MM.1S (cell line): ENCODE measurements at regions not wholly inside any gene's neighbourhood (a gene's known extent, or its start where the extent isn't known, plus 50 kb on each side); places are given as distances from the start of the nearest gene placed in this dataset.

Experiments
- EZH2phosphoT487 ChIP-seq: fragments of 300-600 bp; sonication (generic); IDR thresholded peaks from 2 replicates; pipeline ENCODE4 v1.6.1; 2018; ENCODE audit warnings: antibody characterized with exemption, low read length
- TF ChIP-seq, protein P1 (sequence below): fragments of 300-600 bp; sonication (generic); IDR thresholded peaks from 2 replicates; pipeline ENCODE4 v1.5.1; 2016; ENCODE audit warnings: antibody characterized with exemption, low read length, mixed read lengths

- TF ChIP-seq, protein P1, sequence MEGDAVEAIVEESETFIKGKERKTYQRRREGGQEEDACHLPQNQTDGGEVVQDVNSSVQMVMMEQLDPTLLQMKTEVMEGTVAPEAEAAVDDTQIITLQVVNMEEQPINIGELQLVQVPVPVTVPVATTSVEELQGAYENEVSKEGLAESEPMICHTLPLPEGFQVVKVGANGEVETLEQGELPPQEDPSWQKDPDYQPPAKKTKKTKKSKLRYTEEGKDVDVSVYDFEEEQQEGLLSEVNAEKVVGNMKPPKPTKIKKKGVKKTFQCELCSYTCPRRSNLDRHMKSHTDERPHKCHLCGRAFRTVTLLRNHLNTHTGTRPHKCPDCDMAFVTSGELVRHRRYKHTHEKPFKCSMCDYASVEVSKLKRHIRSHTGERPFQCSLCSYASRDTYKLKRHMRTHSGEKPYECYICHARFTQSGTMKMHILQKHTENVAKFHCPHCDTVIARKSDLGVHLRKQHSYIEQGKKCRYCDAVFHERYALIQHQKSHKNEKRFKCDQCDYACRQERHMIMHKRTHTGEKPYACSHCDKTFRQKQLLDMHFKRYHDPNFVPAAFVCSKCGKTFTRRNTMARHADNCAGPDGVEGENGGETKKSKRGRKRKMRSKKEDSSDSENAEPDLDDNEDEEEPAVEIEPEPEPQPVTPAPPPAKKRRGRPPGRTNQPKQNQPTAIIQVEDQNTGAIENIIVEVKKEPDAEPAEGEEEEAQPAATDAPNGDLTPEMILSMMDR, result no peak
- TF ChIP-seq EZH2phosphoT487, result no peak
These were observed 272.1 kb downstream of the LRFN2 start for GRCh38 chr6:40315060-40315459.
